Vagina (tissue), 2 donors: ENCODE measurements at regions not wholly inside any gene's neighbourhood (a gene's known extent, or its start where the extent isn't known, plus 50 kb on each side); places are given as distances from the start of the nearest gene placed in this dataset.

Experiments used
- POLR2A ChIP-seq, 2 donors: fragments of 450-650 bp; IDR thresholded peaks; one replicate each; pipeline ENCODE4 v1.6.1; 2017; ENCODE audit warnings: antibody characterized with exemption in 2 of 2, mild to moderate bottlenecking in 2 of 2, moderate library complexity in 2 of 2
- POLR2AphosphoS5 ChIP-seq, 2 donors: sonication (generic); formaldehyde crosslinking; IDR thresholded peaks; one replicate each; pipeline ENCODE4 v1.9.0; 2017; ENCODE audit warnings: antibody characterized with exemption in 2 of 2, mild to moderate bottlenecking in 2 of 2, low read depth in 1 of 2; ENCODE audit not compliant: insufficient read depth in 1 of 2
- TF ChIP-seq, protein P1 (sequence below), 3 experiments: fragments of 450-650 bp in 2 of 3; fragments of 200-600 bp in 1 of 3; sonication (generic) in 1 of 3; IDR thresholded peaks; one replicate each; pipeline ENCODE4 v1.5.1; 2017 to 2019; ENCODE audit warnings: antibody characterized with exemption in 3 of 3, mild to moderate bottlenecking in 2 of 3, moderate library complexity in 2 of 3

DNA sequence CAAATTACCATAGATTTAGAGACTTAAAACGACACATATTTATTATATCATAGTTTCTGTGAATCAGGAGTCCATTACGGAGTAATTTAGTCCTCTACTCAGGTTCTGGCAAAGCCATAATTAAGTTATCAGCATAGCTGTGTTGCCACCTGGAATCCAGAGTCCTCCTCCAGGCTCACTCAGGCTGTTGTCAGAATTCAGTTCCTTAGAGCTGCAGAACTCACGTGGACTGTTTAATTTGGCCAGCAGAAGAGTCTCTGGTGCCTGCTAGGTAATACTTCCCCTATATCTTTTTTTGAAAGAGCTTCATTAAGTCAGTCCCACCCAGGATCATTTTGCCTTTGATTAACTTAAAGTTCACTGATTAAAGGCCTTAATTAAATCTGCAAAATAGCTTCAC lies 891.5 kb downstream of the SUCLG1 start:
- TF ChIP-seq POLR2AphosphoS5 (IDR thresholded peaks at IDR 0.05; ENCODE audit: insufficient read depth in 1 of 2, low read depth in 1 of 2) = no peak
- TF ChIP-seq, protein P1, sequence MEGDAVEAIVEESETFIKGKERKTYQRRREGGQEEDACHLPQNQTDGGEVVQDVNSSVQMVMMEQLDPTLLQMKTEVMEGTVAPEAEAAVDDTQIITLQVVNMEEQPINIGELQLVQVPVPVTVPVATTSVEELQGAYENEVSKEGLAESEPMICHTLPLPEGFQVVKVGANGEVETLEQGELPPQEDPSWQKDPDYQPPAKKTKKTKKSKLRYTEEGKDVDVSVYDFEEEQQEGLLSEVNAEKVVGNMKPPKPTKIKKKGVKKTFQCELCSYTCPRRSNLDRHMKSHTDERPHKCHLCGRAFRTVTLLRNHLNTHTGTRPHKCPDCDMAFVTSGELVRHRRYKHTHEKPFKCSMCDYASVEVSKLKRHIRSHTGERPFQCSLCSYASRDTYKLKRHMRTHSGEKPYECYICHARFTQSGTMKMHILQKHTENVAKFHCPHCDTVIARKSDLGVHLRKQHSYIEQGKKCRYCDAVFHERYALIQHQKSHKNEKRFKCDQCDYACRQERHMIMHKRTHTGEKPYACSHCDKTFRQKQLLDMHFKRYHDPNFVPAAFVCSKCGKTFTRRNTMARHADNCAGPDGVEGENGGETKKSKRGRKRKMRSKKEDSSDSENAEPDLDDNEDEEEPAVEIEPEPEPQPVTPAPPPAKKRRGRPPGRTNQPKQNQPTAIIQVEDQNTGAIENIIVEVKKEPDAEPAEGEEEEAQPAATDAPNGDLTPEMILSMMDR (IDR thresholded peaks at IDR 0.05) = no peak
- TF ChIP-seq POLR2A (IDR thresholded peaks at IDR 0.05) = no peak
